Upper lobe of left lung (tissue), 6 donors: ENCODE measurements at regions not wholly inside any gene's neighbourhood (a gene's known extent, or its start where the extent isn't known, plus 50 kb on each side); places are given as distances from the start of the nearest gene placed in this dataset.

Experiments used
- ATAC-seq, 2 donors: fragments of 200-7000 bp; cut with Tn5 transposase; one replicate each; pipeline ENCODE4 v1.9.1; 2022; ENCODE audit warnings: mild to moderate bottlenecking in 2 of 2, moderate library complexity in 2 of 2; ENCODE audit not compliant: low FRiP score in 2 of 2
- DNase-seq, 2 donors: peaks; one replicate each; pipeline ENCODE4 v3.0.0-alpha.2; 2019 to 2020
- H3K27ac ChIP-seq, 4 donors: fragments of 200-600 bp; sonication (generic); one replicate each; pipeline ENCODE4 v1.5.1; 2016 to 2019
- H3K27me3 ChIP-seq, 4 donors: fragments of 200-600 bp; sonication (generic); one replicate each; pipeline ENCODE4 v1.5.1; 2017 to 2019
- H3K36me3 ChIP-seq, 4 donors: fragments of 200-600 bp; sonication (generic); one replicate each; pipeline ENCODE4 v1.5.1; 2016 to 2019
- H3K4me1 ChIP-seq, 4 donors: fragments of 200-600 bp; sonication (generic); one replicate each; pipeline ENCODE4 v1.5.1; 2018 to 2019
- H3K4me3 ChIP-seq, 4 donors: fragments of 200-600 bp; sonication (generic); one replicate each; pipeline ENCODE4 v1.5.1; 2017 to 2019; ENCODE audit warnings: mild to moderate bottlenecking in 2 of 4, moderate library complexity in 1 of 4
- H3K9me3 ChIP-seq, 4 donors: fragments of 200-600 bp; sonication (generic); one replicate each; pipeline ENCODE4 v1.5.1; 2018 to 2019
- EP300 ChIP-seq, 4 donors: sonication (generic); formaldehyde crosslinking; IDR thresholded peaks; one replicate each; pipeline ENCODE4 v1.5.1; 2017; ENCODE audit warnings: antibody characterized with exemption in 4 of 4, control low read depth in 2 of 4
- POLR2A ChIP-seq, 4 donors: fragments of 450-650 bp; IDR thresholded peaks; one replicate each; pipeline ENCODE4 v1.5.1; 2016 to 2017; ENCODE audit warnings: antibody characterized with exemption in 4 of 4, mild to moderate bottlenecking in 2 of 4
- POLR2AphosphoS5 ChIP-seq, 2 donors: sonication (generic); formaldehyde crosslinking; IDR thresholded peaks; one replicate each; pipeline ENCODE4 v1.5.1; 2017; ENCODE audit warnings: antibody characterized with exemption in 2 of 2
- WGBS, 2 donors: methylation state at CpG; one replicate each; pipeline ENCODE4 v1.1.5; 2017 to 2018; 5-methylcytosine and 5-hydroxymethylcytosine counted together
- TF ChIP-seq, protein P1 (sequence below), 6 experiments: fragments of 450-650 bp in 4 of 6; fragments of 200-600 bp in 2 of 6; sonication (generic) in 2 of 6; IDR thresholded peaks; one replicate each; pipeline ENCODE4 v1.5.1; 2016 to 2019; ENCODE audit warnings: antibody characterized with exemption in 6 of 6
- donor health status: DM: no; HTN: no; CAD: no; lungs with moderate emphysema.
- donor health status: DM: no; HTN: yes; CAD: no; lungs with severe emphysema.

DNA sequence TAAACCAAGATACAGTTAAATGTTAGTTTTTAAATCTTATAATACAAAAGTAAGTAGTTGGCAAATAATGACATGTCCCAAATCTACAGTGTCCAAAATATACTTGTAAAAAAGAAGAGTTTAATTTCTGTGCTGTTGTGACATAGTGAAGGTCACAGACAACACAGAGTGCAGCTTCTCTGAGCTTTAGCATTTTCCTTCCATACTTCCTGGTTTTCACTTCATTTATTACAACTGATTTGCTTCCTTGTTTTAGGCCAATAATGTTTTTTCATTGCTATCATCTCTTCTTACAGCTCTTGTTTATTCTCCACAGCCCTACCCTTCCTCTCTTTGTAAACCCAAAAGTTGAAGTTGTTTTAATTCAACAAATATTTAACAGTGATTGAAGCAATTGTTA, 132.4 kb upstream of the TET2 start:
- no peak for DNase-seq
- H3K27me3 ChIP-seq, result no peaks in the 10 kb centered on the region
- peak in 1 of 2 donors; percentile 46 for ATAC-seq

DNA sequence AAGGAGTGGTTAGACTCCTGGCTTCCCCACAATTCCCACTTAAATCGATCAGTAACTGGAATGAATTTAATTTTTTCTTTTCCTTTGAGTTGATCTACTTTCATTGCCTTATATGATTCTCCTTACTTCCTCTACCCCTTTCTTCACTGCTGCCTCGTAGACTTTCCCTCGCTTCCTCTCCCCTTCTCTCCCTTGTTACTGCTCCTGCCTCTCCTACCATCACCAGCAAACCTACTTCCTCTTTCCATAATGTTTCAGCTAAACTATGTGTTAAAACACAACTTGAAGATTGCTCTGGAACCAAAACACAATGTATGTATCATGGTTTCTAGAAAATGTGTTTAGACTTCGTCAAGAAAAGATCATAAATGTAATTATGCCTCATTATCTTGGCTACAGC, 132.0 kb upstream of the TET2 start:
- peaks cover 0 to 8% (median 2%) of the 10 kb centered on the region in 4 donors for H3K4me1 ChIP-seq
- TF ChIP-seq, protein P1, sequence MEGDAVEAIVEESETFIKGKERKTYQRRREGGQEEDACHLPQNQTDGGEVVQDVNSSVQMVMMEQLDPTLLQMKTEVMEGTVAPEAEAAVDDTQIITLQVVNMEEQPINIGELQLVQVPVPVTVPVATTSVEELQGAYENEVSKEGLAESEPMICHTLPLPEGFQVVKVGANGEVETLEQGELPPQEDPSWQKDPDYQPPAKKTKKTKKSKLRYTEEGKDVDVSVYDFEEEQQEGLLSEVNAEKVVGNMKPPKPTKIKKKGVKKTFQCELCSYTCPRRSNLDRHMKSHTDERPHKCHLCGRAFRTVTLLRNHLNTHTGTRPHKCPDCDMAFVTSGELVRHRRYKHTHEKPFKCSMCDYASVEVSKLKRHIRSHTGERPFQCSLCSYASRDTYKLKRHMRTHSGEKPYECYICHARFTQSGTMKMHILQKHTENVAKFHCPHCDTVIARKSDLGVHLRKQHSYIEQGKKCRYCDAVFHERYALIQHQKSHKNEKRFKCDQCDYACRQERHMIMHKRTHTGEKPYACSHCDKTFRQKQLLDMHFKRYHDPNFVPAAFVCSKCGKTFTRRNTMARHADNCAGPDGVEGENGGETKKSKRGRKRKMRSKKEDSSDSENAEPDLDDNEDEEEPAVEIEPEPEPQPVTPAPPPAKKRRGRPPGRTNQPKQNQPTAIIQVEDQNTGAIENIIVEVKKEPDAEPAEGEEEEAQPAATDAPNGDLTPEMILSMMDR (IDR thresholded peaks at IDR 0.05), result no peak
- no peak for TF ChIP-seq POLR2AphosphoS5 (IDR thresholded peaks at IDR 0.05)
- no peak for TF ChIP-seq POLR2A (IDR thresholded peaks at IDR 0.05)
- peak overlapping the region in 1 of 4 donors; percentile 14 for H3K27ac ChIP-seq
- no peaks in the 10 kb centered on the region for H3K9me3 ChIP-seq
- peak in 1 of 2 donors; percentile 65 for ATAC-seq
- no peak for DNase-seq
- H3K36me3 ChIP-seq, result no peaks in the 10 kb centered on the region
- H3K4me3 ChIP-seq, result no peak overlapping the region
- H3K27me3 ChIP-seq, result no peaks in the 10 kb centered on the region
- 57 to 72% methylated on average over 4 of the region's 4 CpGs for WGBS, 2 donors

More for the DNA sequence above, 132.4 kb upstream of the TET2 start:
- Histone ChIP-seq H3K4me1 (peaks cover 0 to 8% (median 2%) of the 10 kb centered on the region in 4 donors), H3K9me3 (no peaks in the 10 kb centered on the region), H3K27ac (peak overlapping the region in 1 of 4 donors; percentile 14), H3K36me3 (no peaks in the 10 kb centered on the region), H3K4me3 (no peak overlapping the region)
- TF ChIP-seq POLR2A (IDR thresholded peaks at IDR 0.05) (no peak), POLR2AphosphoS5 (IDR thresholded peaks at IDR 0.05) (no peak)

DNA sequence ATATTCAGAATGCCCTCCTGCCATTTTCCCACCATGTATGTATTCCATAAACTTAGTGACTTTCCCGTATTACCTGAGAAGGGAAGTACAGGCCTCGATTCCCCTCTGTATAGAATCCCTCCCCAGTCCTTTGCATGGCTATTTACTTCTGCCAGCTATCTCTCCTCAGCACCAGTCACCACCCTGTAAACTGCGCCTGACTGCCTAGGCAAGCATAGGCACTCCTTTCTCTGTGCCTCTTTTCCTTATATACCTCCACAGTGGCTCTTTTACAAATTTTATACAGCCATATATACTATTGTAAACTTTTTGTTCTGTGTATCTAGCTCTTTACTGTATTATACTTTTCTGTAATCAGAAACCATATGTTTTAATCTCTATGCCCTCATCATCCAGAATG, 130.9 kb upstream of the TET2 start:
- DNase-seq (no peak), ATAC-seq (no peak)
- Histone ChIP-seq H3K4me3 (no peak overlapping the region), H3K36me3 (no peaks in the 10 kb centered on the region), H3K4me1 (peaks cover 0 to 8% (median 2%) of the 10 kb centered on the region in 4 donors), H3K9me3 (no peaks in the 10 kb centered on the region), H3K27me3 (no peaks in the 10 kb centered on the region), H3K27ac (no peak overlapping the region)
- TF ChIP-seq POLR2A (IDR thresholded peaks at IDR 0.05) (no peak), EP300 (IDR thresholded peaks at IDR 0.05) (no peak), POLR2AphosphoS5 (IDR thresholded peaks at IDR 0.05) (no peak)
- TF ChIP-seq, protein P1 (IDR thresholded peaks at IDR 0.05), result no peak
- 95 to 96% methylated on average over 3 of the region's 3 CpGs for WGBS, 2 donors

DNA sequence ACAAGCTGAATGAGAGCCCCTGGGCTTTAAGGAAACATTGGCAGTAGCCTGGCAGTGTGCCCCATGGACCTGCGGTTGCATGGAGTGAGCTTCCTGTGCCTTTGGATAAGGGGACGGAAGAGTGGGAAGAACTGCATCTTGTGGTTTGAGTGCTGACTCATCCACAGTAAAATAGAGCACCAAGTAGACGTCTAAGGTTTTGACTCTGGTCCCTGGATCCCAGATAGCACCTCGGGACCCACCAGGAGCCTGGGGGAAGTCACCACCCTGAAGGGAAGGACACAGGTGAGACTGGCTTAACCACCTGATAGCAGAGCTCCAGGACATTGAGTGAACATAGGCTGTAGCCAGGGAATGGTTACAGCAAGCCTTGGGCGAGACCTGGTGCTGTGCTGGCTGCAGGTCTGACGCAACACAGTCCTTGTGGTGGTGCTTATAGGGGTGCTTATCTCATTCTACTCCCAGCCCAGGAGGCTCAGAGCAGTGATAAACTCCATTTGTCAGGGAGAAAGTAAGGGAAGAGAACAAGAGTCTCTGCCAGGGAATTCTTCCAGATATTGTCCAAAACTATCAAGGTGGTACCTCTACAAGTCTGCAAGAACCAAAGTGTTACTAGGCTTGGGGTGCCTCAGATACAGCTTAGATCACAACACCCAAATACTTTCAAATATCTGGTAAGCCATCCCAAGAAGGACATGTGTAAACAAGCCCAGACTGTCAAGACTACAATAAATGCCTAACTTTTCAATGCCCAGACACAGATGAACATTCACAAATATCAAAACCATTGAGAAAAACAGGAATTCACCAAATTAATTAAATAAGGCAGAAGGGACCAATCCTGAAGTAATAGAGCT, 123.6 kb upstream of the TET2 start:
- ATAC-seq, result peak; percentile 58 to 61
- Histone ChIP-seq H3K27me3 (no peaks in the 10 kb centered on the region), H3K27ac (peak overlapping the region in 1 of 4 donors; percentile 43), H3K4me1 (peaks cover 0 to 9% (median 0%) of the 10 kb centered on the region in 4 donors), H3K9me3 (peaks cover 0 to 5% (median 1%) of the 10 kb centered on the region in 4 donors), H3K36me3 (no peaks in the 10 kb centered on the region), H3K4me3 (no peak overlapping the region)
- peak in 1 of 2 donors; percentile 22 for TF ChIP-seq POLR2AphosphoS5 (IDR thresholded peaks at IDR 0.05)
- TF ChIP-seq, protein P1 (IDR thresholded peaks at IDR 0.05), result no peak
- peak in 1 of 2 donors; percentile 85 for DNase-seq
- WGBS, 2 donors, result 30 to 34% methylated on average over 4 to 6 of the region's 6 CpGs

DNA sequence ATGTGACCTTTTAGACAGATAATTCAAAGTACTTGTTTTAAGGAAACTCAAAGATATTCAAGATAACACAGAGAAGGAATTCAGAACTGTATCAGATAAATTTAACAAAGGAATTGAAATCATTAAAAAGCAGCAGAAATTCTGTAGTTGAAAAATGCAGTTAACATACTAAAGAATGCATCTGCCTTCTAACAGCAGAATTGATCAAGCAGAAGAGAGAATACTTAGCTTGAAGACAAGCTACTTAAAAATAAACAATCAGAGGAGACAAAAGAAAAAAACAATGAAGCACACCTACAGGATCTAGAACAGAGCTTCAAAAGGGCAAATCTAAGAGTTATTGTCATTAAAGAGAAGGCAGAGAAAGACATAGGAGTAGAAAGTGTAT, 123.0 kb upstream of the TET2 start:
- TF ChIP-seq POLR2A (IDR thresholded peaks at IDR 0.05), result no peak
- TF ChIP-seq POLR2AphosphoS5 (IDR thresholded peaks at IDR 0.05), result no peak
- no peak for TF ChIP-seq EP300 (IDR thresholded peaks at IDR 0.05)
- TF ChIP-seq, protein P1 (IDR thresholded peaks at IDR 0.05), result no peak
- DNase-seq, result no peak
- Histone ChIP-seq H3K27me3 (no peaks in the 10 kb centered on the region), H3K9me3 (peaks cover 0 to 5% (median 1%) of the 10 kb centered on the region in 4 donors), H3K36me3 (no peaks in the 10 kb centered on the region), H3K4me3 (no peak overlapping the region), H3K27ac (no peak overlapping the region), H3K4me1 (peaks cover 0 to 9% (median 0%) of the 10 kb centered on the region in 4 donors)
- ATAC-seq, result no peak
